Suprapubic skin (tissue), 4 donors: ENCODE measurements at regions not wholly inside any gene's neighbourhood (a gene's known extent, or its start where the extent isn't known, plus 50 kb on each side); places are given as distances from the start of the nearest gene placed in this dataset.

Experiments used
- DNase-seq, 2 donors: peaks; one replicate each; pipeline ENCODE4 v3.0.0-alpha.2; 2019; ENCODE audit warnings: low spot score in 2 of 2
- H3K27ac ChIP-seq: fragments of 200-600 bp; sonication (generic); one replicate; pipeline ENCODE4 v1.5.1; 2019
- H3K27me3 ChIP-seq: fragments of 200-600 bp; sonication (generic); one replicate; pipeline ENCODE4 v1.5.1; 2019
- H3K36me3 ChIP-seq: fragments of 200-600 bp; sonication (generic); one replicate; pipeline ENCODE4 v1.5.1; 2019
- H3K4me1 ChIP-seq: fragments of 200-600 bp; sonication (generic); one replicate; pipeline ENCODE4 v1.5.1; 2019
- H3K4me3 ChIP-seq: fragments of 200-600 bp; sonication (generic); one replicate; pipeline ENCODE4 v1.5.1; 2019; ENCODE audit warnings: mild to moderate bottlenecking
- H3K9me3 ChIP-seq: fragments of 200-600 bp; sonication (generic); one replicate; pipeline ENCODE4 v1.5.1; 2019
- EP300 ChIP-seq: sonication (generic); formaldehyde crosslinking; IDR thresholded peaks from one replicate; pipeline ENCODE4 v1.6.1; 2017; ENCODE audit warnings: antibody characterized with exemption
- POLR2A ChIP-seq, 2 donors: fragments of 450-650 bp; IDR thresholded peaks; one replicate each; pipeline ENCODE4 v1.6.1; 2017; ENCODE audit warnings: antibody characterized with exemption in 2 of 2, mild to moderate bottlenecking in 2 of 2, moderate library complexity in 2 of 2
- POLR2AphosphoS5 ChIP-seq, 3 donors: sonication (generic); formaldehyde crosslinking; IDR thresholded peaks; one replicate each; pipeline ENCODE4 v1.6.1; 2017; ENCODE audit warnings: antibody characterized with exemption in 3 of 3
- WGBS: methylation state at CpG from one replicate; pipeline ENCODE4 v1.1.5; 2018; 5-methylcytosine and 5-hydroxymethylcytosine counted together
- TF ChIP-seq, protein P1 (sequence below), 2 donors: fragments of 200-600 bp in 1 of 2; fragments of 450-650 bp in 1 of 2; sonication (generic) in 1 of 2; IDR thresholded peaks; one replicate each; pipeline ENCODE4 v1.5.1; 2016 to 2019; ENCODE audit warnings: antibody characterized with exemption in 2 of 2, mild to moderate bottlenecking in 1 of 2, moderate library complexity in 1 of 2

DNA sequence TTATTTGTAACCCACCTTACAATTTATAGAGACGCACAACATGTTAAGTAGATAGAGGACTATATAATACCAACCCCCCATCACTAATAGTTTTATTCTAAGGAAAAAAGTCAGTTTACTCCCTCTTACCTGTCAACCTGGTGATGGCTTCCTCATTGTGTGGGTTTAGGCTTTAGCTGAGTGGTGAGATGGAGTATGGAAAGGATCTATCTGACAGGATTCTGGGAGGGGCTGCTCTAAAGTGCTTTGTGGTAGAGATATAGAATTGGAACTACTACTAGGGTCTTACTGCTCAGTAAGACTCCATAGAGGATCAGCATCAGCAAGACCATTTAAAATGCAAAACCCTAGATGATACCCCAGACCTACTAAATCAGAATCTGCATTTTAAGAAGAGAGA lies 82.1 kb upstream of the IFNE start:
- Histone ChIP-seq H3K4me1 (peaks cover 12% of the 10 kb centered on the region), H3K27me3 (peaks cover 33% of the 10 kb centered on the region), H3K27ac (no peak overlapping the region), H3K4me3 (no peak overlapping the region), H3K9me3 (no peaks in the 10 kb centered on the region), H3K36me3 (no peaks in the 10 kb centered on the region)
- 100% methylated on average over 1 of the region's 1 CpG for WGBS
- TF ChIP-seq EP300: no peak
- TF ChIP-seq, protein P1, sequence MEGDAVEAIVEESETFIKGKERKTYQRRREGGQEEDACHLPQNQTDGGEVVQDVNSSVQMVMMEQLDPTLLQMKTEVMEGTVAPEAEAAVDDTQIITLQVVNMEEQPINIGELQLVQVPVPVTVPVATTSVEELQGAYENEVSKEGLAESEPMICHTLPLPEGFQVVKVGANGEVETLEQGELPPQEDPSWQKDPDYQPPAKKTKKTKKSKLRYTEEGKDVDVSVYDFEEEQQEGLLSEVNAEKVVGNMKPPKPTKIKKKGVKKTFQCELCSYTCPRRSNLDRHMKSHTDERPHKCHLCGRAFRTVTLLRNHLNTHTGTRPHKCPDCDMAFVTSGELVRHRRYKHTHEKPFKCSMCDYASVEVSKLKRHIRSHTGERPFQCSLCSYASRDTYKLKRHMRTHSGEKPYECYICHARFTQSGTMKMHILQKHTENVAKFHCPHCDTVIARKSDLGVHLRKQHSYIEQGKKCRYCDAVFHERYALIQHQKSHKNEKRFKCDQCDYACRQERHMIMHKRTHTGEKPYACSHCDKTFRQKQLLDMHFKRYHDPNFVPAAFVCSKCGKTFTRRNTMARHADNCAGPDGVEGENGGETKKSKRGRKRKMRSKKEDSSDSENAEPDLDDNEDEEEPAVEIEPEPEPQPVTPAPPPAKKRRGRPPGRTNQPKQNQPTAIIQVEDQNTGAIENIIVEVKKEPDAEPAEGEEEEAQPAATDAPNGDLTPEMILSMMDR (IDR thresholded peaks at IDR 0.05): no peak
- no peak for TF ChIP-seq POLR2AphosphoS5 (IDR thresholded peaks at IDR 0.05)
- DNase-seq: no peak

DNA sequence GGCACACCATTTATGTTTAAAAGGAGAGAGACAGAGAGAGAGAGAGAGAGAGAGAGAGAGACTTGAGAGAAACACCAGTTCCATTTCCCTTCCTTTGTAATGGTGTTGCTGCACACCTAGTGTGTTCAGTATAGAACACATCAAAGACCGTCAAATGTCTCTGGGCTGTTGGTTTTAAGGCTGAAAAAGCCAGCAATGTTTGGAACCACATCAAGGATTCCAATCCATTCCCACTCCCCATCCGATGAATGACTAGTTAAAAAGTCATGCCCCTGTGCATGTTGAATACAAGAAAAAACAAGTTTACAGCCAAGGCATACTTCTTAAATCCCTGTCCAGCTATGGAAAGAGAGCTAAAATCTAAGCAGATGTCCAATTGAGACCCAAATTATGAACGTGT lies 83.0 kb upstream of the IFNE start:
- no peak for TF ChIP-seq EP300
- TF ChIP-seq POLR2AphosphoS5 (IDR thresholded peaks at IDR 0.05): no peak
- no peak for TF ChIP-seq POLR2A (IDR thresholded peaks at IDR 0.05)
- TF ChIP-seq, protein P1 (IDR thresholded peaks at IDR 0.05): no peak
- no peak overlapping the region for H3K27ac ChIP-seq
- WGBS: 44% methylated on average over 3 of the region's 3 CpGs
- no peak overlapping the region for H3K4me3 ChIP-seq
- H3K36me3 ChIP-seq: no peaks in the 10 kb centered on the region
- H3K4me1 ChIP-seq: peaks cover 4% of the 10 kb centered on the region
- H3K9me3 ChIP-seq: no peaks in the 10 kb centered on the region
- DNase-seq: no peak
- H3K27me3 ChIP-seq: peaks cover 24% of the 10 kb centered on the region

DNA sequence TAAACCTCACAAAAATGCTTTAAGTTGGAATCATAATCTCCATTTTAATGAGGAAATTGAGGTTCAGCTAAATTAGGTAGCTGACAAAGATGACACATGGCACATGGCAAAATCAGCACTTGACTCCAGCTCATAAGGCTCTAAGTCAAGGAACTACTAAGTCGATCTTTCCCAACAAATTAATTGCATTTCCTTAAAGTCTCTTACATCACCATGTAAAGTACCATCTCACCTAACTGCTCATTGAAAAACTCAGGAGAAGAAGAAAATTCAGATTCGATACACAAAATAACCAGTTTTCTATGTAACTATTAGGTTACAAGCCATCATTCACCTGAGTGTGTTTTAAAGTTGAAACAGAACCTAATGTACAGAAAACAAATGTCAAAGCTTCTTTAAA lies 85.8 kb upstream of the IFNE start:
- H3K9me3 ChIP-seq: no peaks in the 10 kb centered on the region
- DNase-seq: no peak
- TF ChIP-seq EP300 (no peak), POLR2AphosphoS5 (IDR thresholded peaks at IDR 0.05) (no peak), POLR2A (IDR thresholded peaks at IDR 0.05) (no peak)
- TF ChIP-seq, protein P1 (IDR thresholded peaks at IDR 0.05): no peak
- H3K36me3 ChIP-seq: no peaks in the 10 kb centered on the region
- H3K27me3 ChIP-seq: peaks cover 18% of the 10 kb centered on the region
- H3K4me3 ChIP-seq: no peak overlapping the region
- WGBS: 93% methylated on average over 2 of the region's 2 CpGs
- no peak overlapping the region for H3K27ac ChIP-seq
- no peaks in the 10 kb centered on the region for H3K4me1 ChIP-seq

- TF ChIP-seq EP300 (no peak), POLR2AphosphoS5 (IDR thresholded peaks at IDR 0.05) (no peak), POLR2A (IDR thresholded peaks at IDR 0.05) (no peak)
- TF ChIP-seq, protein P1 (IDR thresholded peaks at IDR 0.05): no peak
- no peaks in the 10 kb centered on the region for H3K4me1 ChIP-seq
- 82% methylated on average over 3 of the region's 3 CpGs for WGBS
Measured at GRCh38 chr9:21568484-21568883, 86.4 kb upstream of the IFNE start.

DNA sequence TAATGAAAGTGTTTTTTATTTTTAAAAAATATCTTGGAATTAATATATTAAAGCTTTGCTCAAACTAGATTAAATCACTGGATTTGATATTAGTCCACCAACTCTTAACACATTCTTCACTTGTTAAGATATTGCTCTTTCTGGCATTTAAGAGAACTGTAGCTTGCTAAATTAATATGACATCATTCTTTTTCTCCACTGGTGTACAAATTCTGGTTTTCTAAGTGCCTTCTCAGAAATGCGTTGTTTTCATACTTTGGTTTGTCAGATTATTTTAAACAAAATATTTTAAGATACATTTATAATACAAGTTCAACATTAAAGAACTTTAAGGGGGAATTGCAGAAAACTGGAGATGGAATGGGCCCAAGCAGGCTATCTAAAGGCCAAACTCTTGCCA lies 87.6 kb upstream of the IFNE start:
- Histone ChIP-seq H3K4me1 (no peaks in the 10 kb centered on the region), H3K36me3 (no peaks in the 10 kb centered on the region), H3K27me3 (peaks cover 12% of the 10 kb centered on the region), H3K9me3 (no peaks in the 10 kb centered on the region), H3K4me3 (no peak overlapping the region), H3K27ac (no peak overlapping the region)
- 95% methylated on average over 1 of the region's 1 CpG for WGBS
- DNase-seq: no peak
- TF ChIP-seq, protein P1 (IDR thresholded peaks at IDR 0.05): no peak

More at GRCh38 chr9:21568484-21568883, 86.4 kb upstream of the IFNE start:
- no peak for DNase-seq
- H3K9me3 ChIP-seq: no peaks in the 10 kb centered on the region
- peaks cover 18% of the 10 kb centered on the region for H3K27me3 ChIP-seq
- H3K27ac ChIP-seq: no peak overlapping the region
- no peak overlapping the region for H3K4me3 ChIP-seq
- no peaks in the 10 kb centered on the region for H3K36me3 ChIP-seq
